ENCODE measurements at regions not wholly inside any gene's neighbourhood (a gene's known extent, or its start where the extent isn't known, plus 50 kb on each side); places are given as distances from the start of the nearest gene placed in this dataset.

- no peaks in the 10 kb centered on the region for H3K4me1 ChIP-seq
- H3K27me3 ChIP-seq = no peaks in the 10 kb centered on the region
- DNase-seq = no peak
- no peak overlapping the region for H3K4me3 ChIP-seq
- no peak for TF ChIP-seq CTCF (IDR thresholded peaks at IDR 0.05)
- H3K9me3 ChIP-seq = no peaks in the 10 kb centered on the region
- H3K27ac ChIP-seq = no peak overlapping the region
- no peaks in the 10 kb centered on the region for H3K36me3 ChIP-seq
- H3K9ac ChIP-seq (ENCODE audit: low read depth in 2 of 2, low read length in 2 of 2) = no peak overlapping the region
- intact Hi-C loops (cut with DNase I) = no loop called here
These were observed 161.8 kb upstream of the RIMS1 start for GRCh38 chr6:71724456-71725125.

GRCh38 chr6:71725126-71725470 is 161.3 kb upstream of the RIMS1 start:
- H3K4me3 ChIP-seq = no peak overlapping the region
- intact Hi-C loops (cut with DNase I) = no loop called here
- H3K9me3 ChIP-seq = no peaks in the 10 kb centered on the region
- DNase-seq = no peak
- no peaks in the 10 kb centered on the region for H3K4me1 ChIP-seq
- no peak for TF ChIP-seq CTCF (IDR thresholded peaks at IDR 0.05)
- H3K27me3 ChIP-seq = no peaks in the 10 kb centered on the region
- H3K9ac ChIP-seq (ENCODE audit: low read depth in 2 of 2, low read length in 2 of 2) = no peak overlapping the region
- no peaks in the 10 kb centered on the region for H3K36me3 ChIP-seq
- no peak overlapping the region for H3K27ac ChIP-seq

GRCh38 chr6:71726121-71726520 is 160.2 kb upstream of the RIMS1 start:
- Histone ChIP-seq H3K9me3 (no peaks in the 10 kb centered on the region), H3K36me3 (no peaks in the 10 kb centered on the region), H3K9ac (ENCODE audit: low read depth in 2 of 2, low read length in 2 of 2) (no peak overlapping the region), H3K4me1 (no peaks in the 10 kb centered on the region), H3K4me3 (no peak overlapping the region), H3K27me3 (no peaks in the 10 kb centered on the region), H3K27ac (no peak overlapping the region)
- intact Hi-C loops (cut with DNase I) = no loop called here
- TF ChIP-seq CTCF (IDR thresholded peaks at IDR 0.05) = no peak
- DNase-seq = no peak

GRCh38 chr6:71727632-71728294 is 158.6 kb upstream of the RIMS1 start:
- TF ChIP-seq CTCF (IDR thresholded peaks at IDR 0.05) = no peak
- H3K9ac ChIP-seq (ENCODE audit: low read depth in 2 of 2, low read length in 2 of 2) = no peak overlapping the region
- intact Hi-C loops (cut with DNase I) = no loop called here

GRCh38 chr6:71730284-71730683 is 156.1 kb upstream of the RIMS1 start:
- intact Hi-C loops (cut with DNase I) = no loop called here
- no peak for DNase-seq
- no peaks in the 10 kb centered on the region for H3K9me3 ChIP-seq
- no peak overlapping the region for H3K4me3 ChIP-seq
- TF ChIP-seq CTCF (IDR thresholded peaks at IDR 0.05) = no peak
- no peaks in the 10 kb centered on the region for H3K27me3 ChIP-seq
- H3K27ac ChIP-seq = no peak overlapping the region
- no peaks in the 10 kb centered on the region for H3K4me1 ChIP-seq
- H3K36me3 ChIP-seq = no peaks in the 10 kb centered on the region
- no peak overlapping the region for H3K9ac ChIP-seq (ENCODE audit: low read depth in 2 of 2, low read length in 2 of 2)

More at GRCh38 chr6:71727632-71728294, 158.6 kb upstream of the RIMS1 start:
- Histone ChIP-seq H3K27ac (no peak overlapping the region), H3K4me1 (no peaks in the 10 kb centered on the region), H3K4me3 (no peak overlapping the region), H3K9me3 (no peaks in the 10 kb centered on the region), H3K27me3 (no peaks in the 10 kb centered on the region), H3K36me3 (no peaks in the 10 kb centered on the region)
- no peak for DNase-seq
